ENCODE measurements at regions not wholly inside any gene's neighbourhood (a gene's known extent, or its start where the extent isn't known, plus 50 kb on each side); places are given as distances from the start of the nearest gene placed in this dataset.
"Not testable (repeated sequence)": the region's sequence is repeated elsewhere in the genome, so short reads cannot be mapped to it uniquely, and the experiment has no call there.

- no peaks in the 10 kb centered on the region for H3K9me3 ChIP-seq
- 77% methylated on average over 4 of the region's 4 CpGs for WGBS
- no peaks in the 10 kb centered on the region for H3K36me3 ChIP-seq
- no peak for TF ChIP-seq POLR2A (IDR thresholded peaks at IDR 0.05)
- TF ChIP-seq EP300 (IDR thresholded peaks at IDR 0.05) = no peak
- TF ChIP-seq CTCF (IDR thresholded peaks at IDR 0.05) = no peak
- no peak for TF ChIP-seq POLR2AphosphoS5 (IDR thresholded peaks at IDR 0.05)
- H3K4me1 ChIP-seq = no peaks in the 10 kb centered on the region
- no peak overlapping the region for H3K4me3 ChIP-seq
- no peaks in the 10 kb centered on the region for H3K27me3 ChIP-seq
- H3K27ac ChIP-seq = no peak overlapping the region
- no peak for DNase-seq (ENCODE audit: low spot score in 2 of 2)
Observed at GRCh38 chr11:23781803-23782560, 714.9 kb upstream of the LUZP2 start.

GRCh38 chr11:23786974-23787373 lies 709.9 kb upstream of the LUZP2 start:
- not testable (repeated sequence) for DNase-seq (ENCODE audit: low spot score in 2 of 2); H3K27me3 ChIP-seq; H3K27ac ChIP-seq; H3K4me1 ChIP-seq; H3K4me3 ChIP-seq; H3K36me3 ChIP-seq; H3K9me3 ChIP-seq
- WGBS = 90% methylated on average over 1 of the region's 1 CpG

- TF ChIP-seq POLR2AphosphoS5 (IDR thresholded peaks at IDR 0.05) = no peak
- no peak for TF ChIP-seq EP300 (IDR thresholded peaks at IDR 0.05)
- no peak for TF ChIP-seq POLR2A (IDR thresholded peaks at IDR 0.05)
- no peak for TF ChIP-seq CTCF (IDR thresholded peaks at IDR 0.05)
- H3K27me3 ChIP-seq = no peaks in the 10 kb centered on the region
- no peaks in the 10 kb centered on the region for H3K4me1 ChIP-seq
- H3K27ac ChIP-seq = no peak overlapping the region
- WGBS = 71% methylated on average over 5 of the region's 5 CpGs
- H3K4me3 ChIP-seq = no peak overlapping the region
- no peak for DNase-seq (ENCODE audit: low spot score in 2 of 2)
- H3K9me3 ChIP-seq = no peaks in the 10 kb centered on the region
- no peaks in the 10 kb centered on the region for H3K36me3 ChIP-seq
Observed at GRCh38 chr11:23789200-23789853, 707.5 kb upstream of the LUZP2 start.

GRCh38 chr11:23789938-23790371 lies 706.9 kb upstream of the LUZP2 start:
- no peak overlapping the region for H3K27ac ChIP-seq
- no peaks in the 10 kb centered on the region for H3K27me3 ChIP-seq
- no peak for TF ChIP-seq POLR2A (IDR thresholded peaks at IDR 0.05)
- no peak for TF ChIP-seq EP300 (IDR thresholded peaks at IDR 0.05)
- no peak for TF ChIP-seq POLR2AphosphoS5 (IDR thresholded peaks at IDR 0.05)
- no peak for TF ChIP-seq CTCF (IDR thresholded peaks at IDR 0.05)
- H3K4me1 ChIP-seq = no peaks in the 10 kb centered on the region
- H3K9me3 ChIP-seq = no peaks in the 10 kb centered on the region
- H3K36me3 ChIP-seq = no peaks in the 10 kb centered on the region
- 93% methylated on average over 4 of the region's 4 CpGs for WGBS
- DNase-seq (ENCODE audit: low spot score in 2 of 2) = no peak
- H3K4me3 ChIP-seq = no peak overlapping the region

GRCh38 chr11:23797624-23798419 lies 699.0 kb upstream of the LUZP2 start:
- Histone ChIP-seq H3K4me1 (no peaks in the 10 kb centered on the region), H3K9me3 (no peaks in the 10 kb centered on the region), H3K4me3 (no peak overlapping the region), H3K27ac (no peak overlapping the region), H3K36me3 (no peaks in the 10 kb centered on the region), H3K27me3 (no peaks in the 10 kb centered on the region)
- WGBS = 46% methylated on average over 3 of the region's 3 CpGs
- no peak for TF ChIP-seq EP300 (IDR thresholded peaks at IDR 0.05)
- TF ChIP-seq POLR2AphosphoS5 (IDR thresholded peaks at IDR 0.05) = no peak
- no peak for TF ChIP-seq CTCF (IDR thresholded peaks at IDR 0.05)
- no peak for TF ChIP-seq POLR2A (IDR thresholded peaks at IDR 0.05)
- no peak for DNase-seq (ENCODE audit: low spot score in 2 of 2)

GRCh38 chr11:23834306-23834705 lies 662.5 kb upstream of the LUZP2 start:
- not testable (repeated sequence) for H3K36me3 ChIP-seq; H3K27ac ChIP-seq; H3K27me3 ChIP-seq; H3K4me1 ChIP-seq; H3K9me3 ChIP-seq; H3K4me3 ChIP-seq; DNase-seq (ENCODE audit: low spot score in 2 of 2)
- 99% methylated on average over 5 of the region's 5 CpGs for WGBS

All from suprapubic skin (tissue), 4 donors.